ENCODE measurements at regions not wholly inside any gene's neighbourhood (a gene's known extent, or its start where the extent isn't known, plus 50 kb on each side); places are given as distances from the start of the nearest gene placed in this dataset.

DNA sequence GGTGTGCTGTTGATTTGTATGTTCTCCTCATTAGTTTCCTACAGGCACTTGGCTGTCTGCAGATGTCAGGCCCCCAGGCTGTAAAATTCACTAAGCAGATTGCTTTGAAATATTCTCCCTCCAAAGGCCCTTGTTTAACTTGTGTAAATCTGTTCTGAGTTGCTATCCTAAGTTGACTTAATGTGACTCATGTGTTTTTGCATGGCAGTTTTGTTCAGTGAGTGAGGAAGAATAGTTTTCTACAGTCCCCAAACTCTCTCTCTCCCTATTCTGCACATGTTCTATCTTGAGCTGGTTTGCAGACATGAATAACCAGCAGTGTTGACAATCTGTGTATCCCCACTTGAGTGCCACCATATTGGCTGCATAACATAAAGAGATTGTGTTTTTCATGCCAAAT lies 1005.4 kb upstream of the DDX18 start:
- ATAC-seq (peak; percentile 54; the same call in 1 of the 2 replicates), DNase-seq (peak; percentile 74)
- BruUV-seq (replicated peaks): no TSS peak
- peaks cover 4% of the 10 kb centered on the region; the same call in 1 of the 2 replicates for H3K9me3 ChIP-seq (ENCODE audit: low read length)
- peak overlapping the region; percentile 43; the same call in 1 of the 2 replicates for H3K9ac ChIP-seq (ENCODE audit: low read length)
- no peaks in the 10 kb centered on the region for H3K9me2 ChIP-seq (replicated peaks; ENCODE audit: low read length)
- H3K27ac ChIP-seq (ENCODE audit: low read length): peak overlapping the region; percentile 92
- H3F3A ChIP-seq (ENCODE audit: low read length, unreplicated experiment): peaks cover 19% of the 10 kb centered on the region
- TF ChIP-seq EZH2 (IDR thresholded peaks at IDR 0.05; ENCODE audit: low read length, unreplicated experiment) (no peak), EZH2phosphoT487 (IDR thresholded peaks at IDR 0.05; ENCODE audit: borderline replicate concordance, low read length) (no peak), CTCF (conservative IDR thresholded peaks at IDR 0.05; ENCODE audit: low read depth, low read length) (no peak)
- no peaks in the 10 kb centered on the region for H3K27me3 ChIP-seq (ENCODE audit: low read length)
- H2AFZ ChIP-seq (ENCODE audit: low read length): no peak overlapping the region
- intact Hi-C loops (cut with micrococcal nuclease): no loop called here
- H3K79me2 ChIP-seq (ENCODE audit: low read length): no peaks in the 10 kb centered on the region
- H3K4me3 ChIP-seq (ENCODE audit: low read length): no peak overlapping the region
- no peaks in the 10 kb centered on the region for H3K36me3 ChIP-seq (ENCODE audit: low read depth, low read length)
- POLR2A ChIA-PET (ENCODE audit: unreplicated experiment): no interaction called here
- peaks cover 28% of the 10 kb centered on the region for H3K4me1 ChIP-seq (ENCODE audit: insufficient read depth, low read length)
- H4K20me1 ChIP-seq (ENCODE audit: low read length): peaks cover 6% of the 10 kb centered on the region; the same call in 1 of the 2 replicates
- CTCF ChIA-PET: no interaction called here
- H3K4me2 ChIP-seq (ENCODE audit: low read length): peak overlapping the region; percentile 59

GRCh38 chr2:116810071-116810470 lies 1004.4 kb upstream of the DDX18 start:
- H3K4me1 ChIP-seq (ENCODE audit: insufficient read depth, low read length): peaks cover 28% of the 10 kb centered on the region
- intact Hi-C loops (cut with micrococcal nuclease): no loop called here
- ChIA-PET POLR2A (ENCODE audit: unreplicated experiment) (no interaction called here), CTCF (no interaction called here)
- peaks cover 19% of the 10 kb centered on the region for H3F3A ChIP-seq (ENCODE audit: low read length, unreplicated experiment)
- H3K9ac ChIP-seq (ENCODE audit: low read length): peak overlapping the region; percentile 43
- H3K9me2 ChIP-seq (replicated peaks; ENCODE audit: low read length): no peaks in the 10 kb centered on the region
- H3K4me3 ChIP-seq (ENCODE audit: low read length): peak overlapping the region; percentile 26; the same call in 1 of the 2 replicates
- BruUV-seq (replicated peaks): no TSS peak
- no peak overlapping the region for H2AFZ ChIP-seq (ENCODE audit: low read length)
- peaks cover 6% of the 10 kb centered on the region; the same call in 1 of the 2 replicates for H4K20me1 ChIP-seq (ENCODE audit: low read length)
- H3K27ac ChIP-seq (ENCODE audit: low read length): peak overlapping the region; percentile 92
- H3K9me3 ChIP-seq (ENCODE audit: low read length): peaks cover 4% of the 10 kb centered on the region; the same call in 1 of the 2 replicates
- peak; percentile 87 for DNase-seq
- no peak for TF ChIP-seq EZH2 (IDR thresholded peaks at IDR 0.05; ENCODE audit: low read length, unreplicated experiment)
- TF ChIP-seq EZH2phosphoT487 (IDR thresholded peaks at IDR 0.05; ENCODE audit: borderline replicate concordance, low read length): no peak
- TF ChIP-seq CTCF (conservative IDR thresholded peaks at IDR 0.05; ENCODE audit: low read depth, low read length): no peak
- no peaks in the 10 kb centered on the region for H3K79me2 ChIP-seq (ENCODE audit: low read length)
- H3K4me2 ChIP-seq (ENCODE audit: low read length): peak overlapping the region; percentile 60
- H3K36me3 ChIP-seq (ENCODE audit: low read depth, low read length): no peaks in the 10 kb centered on the region
- H3K27me3 ChIP-seq (ENCODE audit: low read length): no peaks in the 10 kb centered on the region
- ATAC-seq: peak; percentile 54

GRCh38 chr2:116810645-116811044 lies 1003.8 kb upstream of the DDX18 start:
- Histone ChIP-seq H3K4me1 (ENCODE audit: insufficient read depth, low read length) (peaks cover 28% of the 10 kb centered on the region), H3K27me3 (ENCODE audit: low read length) (no peaks in the 10 kb centered on the region), H3K27ac (ENCODE audit: low read length) (peak overlapping the region; percentile 92), H3K9me2 (replicated peaks; ENCODE audit: low read length) (no peaks in the 10 kb centered on the region), H4K20me1 (ENCODE audit: low read length) (peaks cover 6% of the 10 kb centered on the region; the same call in 1 of the 2 replicates), H2AFZ (ENCODE audit: low read length) (no peak overlapping the region), H3K4me3 (ENCODE audit: low read length) (peak overlapping the region; percentile 26; the same call in 1 of the 2 replicates), H3K79me2 (ENCODE audit: low read length) (no peaks in the 10 kb centered on the region), H3K36me3 (ENCODE audit: low read depth, low read length) (no peaks in the 10 kb centered on the region), H3K9ac (ENCODE audit: low read length) (no peak overlapping the region), H3K4me2 (ENCODE audit: low read length) (peak overlapping the region; percentile 60), H3F3A (ENCODE audit: low read length, unreplicated experiment) (peaks cover 19% of the 10 kb centered on the region), H3K9me3 (ENCODE audit: low read length) (peaks cover under 1% of the 10 kb centered on the region; the same call in 1 of the 2 replicates)
- BruUV-seq (replicated peaks): no TSS peak
- DNase-seq (peak; percentile 87), ATAC-seq (peak; percentile 71)
- ChIA-PET CTCF (no interaction called here), POLR2A (ENCODE audit: unreplicated experiment) (no interaction called here)
- intact Hi-C loops (cut with micrococcal nuclease): no loop called here
- TF ChIP-seq EZH2 (IDR thresholded peaks at IDR 0.05; ENCODE audit: low read length, unreplicated experiment) (no peak), CTCF (conservative IDR thresholded peaks at IDR 0.05; ENCODE audit: low read depth, low read length) (no peak), EZH2phosphoT487 (IDR thresholded peaks at IDR 0.05; ENCODE audit: borderline replicate concordance, low read length) (no peak)

Data from PC-3 (cell line).